Stimulated activated CD8-positive, alpha-beta memory T cell treated with anti-CD3 and anti-CD28 coated beads, Interleukin-2, amount 100 ng/mL, for 48 hours (primary cell): ENCODE measurements at regions not wholly inside any gene's neighbourhood (a gene's known extent, or its start where the extent isn't known, plus 50 kb on each side); places are given as distances from the start of the nearest gene placed in this dataset.
"Not testable (repeated sequence)": the region's sequence is repeated elsewhere in the genome, so short reads cannot be mapped to it uniquely, and the experiment has no call there.

ENCODE experiments used
- DNase-seq, 2 donors: peaks; one replicate each; pipeline ENCODE4 v3.0.0-alpha.2; 2020; ENCODE audit warnings: low read depth in 2 of 2

- DNase-seq, result no peak
These were observed 852.7 kb upstream of the FRG1 start for GRCh38 chr4:189087971-189088370.

DNA sequence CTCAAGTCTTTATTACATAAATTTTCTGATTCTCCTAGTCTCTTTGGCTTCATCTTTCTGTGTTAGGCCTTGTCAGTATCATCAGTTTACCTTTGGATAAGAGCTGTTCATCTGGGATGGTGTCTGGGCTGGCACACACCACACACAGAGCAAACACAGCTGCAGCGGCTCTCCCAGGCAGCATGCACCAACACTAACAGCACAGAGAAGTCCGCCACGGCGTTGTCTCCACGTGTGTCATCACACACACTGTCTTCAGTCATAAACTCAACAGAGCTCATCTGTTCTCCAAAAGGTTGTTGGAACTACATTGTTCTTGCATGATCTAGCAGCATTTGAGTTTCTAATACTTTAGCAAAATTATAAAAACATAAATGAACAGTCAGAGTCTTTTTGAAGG, 851.9 kb upstream of the FRG1 start:
- no peak for DNase-seq

- no peak for DNase-seq
These were observed 850.4 kb upstream of the FRG1 start for GRCh38 chr4:189090174-189090814.

DNA sequence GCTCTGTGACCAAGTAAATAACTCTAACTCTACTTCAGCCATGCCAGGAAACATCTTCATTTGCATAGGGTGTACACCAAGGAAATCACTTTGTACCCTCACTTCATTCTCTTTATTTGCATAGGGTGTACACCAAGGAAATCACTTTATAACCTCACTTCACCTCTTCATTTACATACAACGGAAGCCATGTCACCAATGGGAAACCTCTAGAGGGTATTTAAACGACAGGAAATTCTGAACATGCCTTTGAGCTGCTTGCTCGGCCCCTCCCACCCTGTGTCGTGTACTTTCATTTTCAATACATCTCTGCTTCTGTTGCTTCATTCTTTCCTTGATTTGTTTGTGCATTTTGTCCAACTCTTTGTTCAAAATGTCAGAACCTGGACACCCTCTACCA, 848.1 kb upstream of the FRG1 start:
- DNase-seq, result no peak

DNA sequence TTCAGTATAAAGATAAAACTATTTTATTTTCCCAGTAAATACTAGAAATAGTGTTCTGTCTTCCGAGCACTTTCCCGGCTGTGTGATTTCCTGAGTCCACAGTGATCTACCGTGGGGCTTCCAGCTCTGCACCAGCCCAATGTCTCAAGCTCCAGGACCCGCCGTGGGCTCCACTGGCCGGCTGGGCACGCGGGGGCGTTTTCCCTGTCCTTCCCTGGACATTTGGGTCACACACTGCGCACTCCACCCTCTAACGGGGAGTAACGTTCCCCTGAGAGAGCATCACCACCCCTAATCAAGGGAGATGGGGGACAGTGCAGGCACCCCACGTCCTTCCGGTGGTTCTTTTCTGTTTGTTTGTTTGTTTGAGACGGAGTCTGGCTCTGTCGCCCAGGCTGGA, 844.6 kb upstream of the FRG1 start:
- no peak for DNase-seq

DNA sequence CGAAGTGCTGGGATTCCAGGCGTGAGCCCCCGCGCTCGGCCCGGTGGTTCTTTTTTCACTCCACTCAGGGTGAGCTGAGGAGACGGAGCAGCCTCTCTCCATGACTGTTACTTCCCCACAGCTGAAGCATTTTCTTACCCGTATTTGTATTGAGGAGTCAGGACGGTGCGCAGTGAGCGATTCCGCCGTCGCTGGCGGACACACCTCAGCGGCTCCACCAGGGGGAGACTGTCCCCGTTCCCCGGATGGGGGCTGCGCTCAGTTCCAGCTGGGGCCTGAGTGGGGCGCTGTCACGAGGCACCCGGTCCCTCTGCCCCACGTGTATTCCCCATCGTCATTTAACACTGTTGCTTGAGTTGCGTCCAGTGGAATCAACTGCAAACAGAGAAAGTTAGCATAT, 844.0 kb upstream of the FRG1 start:
- no peak for DNase-seq

DNA sequence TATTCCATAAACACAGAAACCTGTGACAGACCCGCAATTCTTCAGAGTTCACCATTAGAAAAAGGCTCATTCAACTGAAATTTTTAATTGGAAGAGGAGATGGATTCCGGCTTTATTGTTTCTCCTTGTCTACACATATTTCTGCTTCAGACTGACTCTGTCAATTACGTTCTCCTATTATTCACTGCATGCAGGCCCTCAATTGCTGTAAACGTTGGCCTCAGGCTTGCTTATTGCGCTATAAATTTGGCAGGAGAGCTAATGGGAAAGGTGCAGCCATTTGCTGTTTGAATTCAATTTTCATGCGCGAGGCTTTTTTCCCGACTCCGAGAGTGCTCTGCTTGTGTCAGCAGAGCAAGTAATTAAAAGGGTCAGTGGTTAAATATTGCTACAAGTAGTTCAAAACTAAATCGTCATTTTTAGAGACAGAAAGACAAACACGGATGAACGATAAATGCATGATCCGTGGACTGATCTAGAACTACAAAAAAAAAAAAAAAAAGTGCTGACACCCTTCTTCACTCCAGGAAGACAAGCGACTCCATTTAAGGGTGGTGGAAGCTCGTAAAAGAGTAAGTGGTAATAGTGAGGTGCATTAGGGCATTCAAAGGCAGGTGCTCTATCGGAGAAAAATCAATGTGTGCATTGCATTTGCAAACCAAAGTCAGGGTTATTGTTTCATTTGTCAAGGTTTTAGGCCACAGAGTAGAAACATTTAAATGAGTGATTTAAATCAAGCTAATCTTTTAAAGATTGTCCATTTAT, 841.6 kb upstream of the FRG1 start:
- DNase-seq, result no peak

DNA sequence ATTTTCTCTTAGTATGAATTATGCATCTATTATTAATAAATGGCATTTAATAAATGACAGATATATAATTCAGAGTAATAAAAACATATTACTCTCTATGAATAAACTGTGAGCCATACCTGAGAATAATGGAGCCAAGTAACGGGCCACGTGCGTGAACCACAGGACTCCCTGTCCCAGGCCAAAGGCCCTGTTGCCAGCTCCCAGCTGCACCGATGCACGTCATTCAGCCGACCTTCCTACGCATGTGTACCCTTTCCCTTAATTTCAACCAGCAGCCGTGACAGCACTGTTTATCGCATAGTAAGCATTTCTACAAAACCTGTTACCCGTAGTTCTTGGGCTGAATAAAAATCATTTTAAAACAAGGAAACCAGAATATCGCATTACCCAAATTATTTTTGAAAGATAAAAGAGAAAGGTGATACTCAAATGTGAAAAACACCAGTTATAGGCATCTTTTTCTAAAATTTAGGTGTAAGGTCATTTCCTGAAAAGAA, 827.2 kb upstream of the FRG1 start:
- DNase-seq, result no peak

DNA sequence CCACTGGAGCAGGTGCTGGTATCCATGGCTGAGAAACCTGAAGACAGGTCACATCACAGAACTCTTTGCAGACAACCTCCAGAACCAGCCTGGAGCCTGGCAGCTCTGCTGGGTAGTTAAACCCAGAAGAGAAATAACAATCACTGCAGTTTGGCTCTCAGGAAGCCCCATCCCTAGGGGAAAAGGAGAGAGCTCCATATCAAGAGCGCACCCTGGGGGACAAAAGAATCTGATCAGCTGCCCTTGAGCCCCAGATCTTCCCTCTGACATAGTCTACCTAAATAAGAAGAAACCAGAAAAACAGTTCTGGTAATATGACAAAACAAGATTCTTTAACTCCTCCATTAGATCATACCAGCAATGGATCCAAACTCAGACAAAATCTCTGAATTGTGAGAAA, 823.2 kb upstream of the FRG1 start:
- DNase-seq, result no peak

DNA sequence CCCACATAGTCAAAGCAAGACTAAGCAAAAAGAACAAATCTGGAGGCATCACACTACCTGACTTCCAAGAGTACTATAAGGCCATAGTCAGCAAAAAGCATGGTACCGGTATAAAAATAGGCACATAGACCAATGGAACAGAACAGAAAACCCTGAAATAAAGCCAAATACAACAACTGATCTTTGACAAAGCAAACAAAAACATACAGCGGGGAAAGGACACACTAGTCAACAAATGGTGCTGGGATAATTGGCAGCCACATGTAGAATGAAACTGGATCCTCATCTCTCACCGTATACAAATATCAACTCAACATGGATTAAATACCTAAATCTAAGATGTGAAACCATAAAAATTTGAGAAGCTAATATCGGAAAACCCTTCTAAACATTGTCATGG, 819.3 kb upstream of the FRG1 start:
- no peak for DNase-seq

DNA sequence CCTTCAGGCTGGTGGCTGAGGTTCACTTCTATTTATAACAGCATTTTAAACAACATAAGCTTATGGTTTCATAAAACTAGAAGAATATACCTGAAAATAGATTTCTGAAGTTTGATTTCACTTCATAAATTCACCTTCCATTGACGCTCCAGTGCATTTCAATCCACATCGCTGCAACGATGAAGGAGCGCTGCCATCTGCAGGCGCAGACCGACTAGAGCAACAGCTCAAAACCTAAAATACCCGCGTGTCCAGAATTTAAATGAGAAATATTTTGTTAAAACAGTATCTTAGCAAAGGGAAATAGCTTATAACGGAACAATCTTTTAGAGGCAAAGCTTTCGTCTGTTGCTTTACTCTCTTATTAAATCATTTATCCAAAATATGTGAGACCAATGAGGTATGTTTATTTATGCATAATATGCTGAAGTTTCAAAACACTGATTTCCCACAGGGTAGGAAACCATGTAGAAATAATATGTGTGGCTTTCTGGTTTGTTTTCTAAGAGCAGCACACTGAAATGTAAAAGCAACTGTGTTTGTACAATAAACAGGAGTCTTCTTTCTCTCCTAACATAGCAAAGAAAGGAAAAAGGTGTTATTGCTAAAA, 816.4 kb upstream of the FRG1 start:
- DNase-seq, result no peak

DNA sequence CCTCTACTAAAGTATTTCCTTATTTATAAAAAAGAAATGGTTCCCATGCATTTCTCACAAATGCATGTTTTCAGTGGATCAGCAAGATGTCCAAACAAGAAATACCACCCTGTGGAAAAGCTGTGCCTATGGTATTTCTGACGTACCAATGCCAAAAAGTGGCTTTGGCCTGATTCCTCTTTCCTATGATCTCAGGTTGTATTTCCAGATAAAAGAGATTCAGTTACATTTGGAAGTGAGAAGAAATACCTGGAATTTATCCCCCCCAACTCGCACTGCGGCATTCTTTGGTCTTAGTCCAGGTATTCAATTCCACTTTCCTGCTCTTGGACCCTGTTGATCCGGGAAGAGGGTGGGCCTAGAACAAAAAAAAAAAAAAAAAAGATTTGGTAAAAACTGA, 815.9 kb upstream of the FRG1 start:
- no peak for DNase-seq

- no peak for DNase-seq
These were observed 814.6 kb upstream of the FRG1 start for GRCh38 chr4:189126040-189126439.

- DNase-seq, result no peak
These were observed 812.3 kb upstream of the FRG1 start for GRCh38 chr4:189128341-189128740.

- no peak for DNase-seq
These were observed 811.5 kb upstream of the FRG1 start for GRCh38 chr4:189129044-189129694.

DNA sequence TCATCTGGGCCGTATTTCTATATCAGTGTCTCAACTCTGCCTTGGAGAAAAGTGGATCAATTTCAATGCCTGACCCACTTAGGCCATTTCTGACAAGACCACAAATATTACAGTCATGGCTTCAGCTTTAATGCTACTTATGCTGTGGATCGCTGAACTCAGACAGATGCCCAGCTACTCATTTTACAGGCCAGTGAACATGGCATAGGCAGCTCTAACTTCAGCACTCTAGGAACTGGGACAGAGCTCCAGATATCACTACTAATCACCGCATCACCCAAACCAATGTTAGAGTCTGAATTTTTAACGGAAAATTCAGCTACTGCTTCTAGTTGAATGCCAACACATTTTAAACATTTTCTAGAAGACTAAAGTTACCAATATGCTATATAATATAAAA, 809.6 kb upstream of the FRG1 start:
- DNase-seq, result no peak

DNA sequence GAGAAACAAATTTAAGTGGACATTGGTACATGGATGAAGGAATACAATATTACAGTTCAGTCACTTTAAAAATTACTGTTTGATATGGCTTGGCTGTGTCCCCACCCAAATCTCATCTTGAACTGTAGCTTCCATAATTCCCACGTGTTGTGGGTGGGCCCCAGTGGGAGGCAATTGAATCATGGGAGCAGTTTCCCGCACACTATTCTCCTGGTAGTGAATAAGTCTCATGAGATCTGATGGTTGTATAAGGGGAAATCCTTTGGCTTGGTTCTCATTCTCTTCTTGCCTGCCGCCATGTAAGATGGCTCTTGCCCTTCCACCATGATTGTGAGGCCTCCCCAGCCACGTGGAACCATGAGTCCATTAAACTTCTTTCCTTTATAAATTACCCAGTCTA, 804.2 kb upstream of the FRG1 start:
- DNase-seq, result no peak

DNA sequence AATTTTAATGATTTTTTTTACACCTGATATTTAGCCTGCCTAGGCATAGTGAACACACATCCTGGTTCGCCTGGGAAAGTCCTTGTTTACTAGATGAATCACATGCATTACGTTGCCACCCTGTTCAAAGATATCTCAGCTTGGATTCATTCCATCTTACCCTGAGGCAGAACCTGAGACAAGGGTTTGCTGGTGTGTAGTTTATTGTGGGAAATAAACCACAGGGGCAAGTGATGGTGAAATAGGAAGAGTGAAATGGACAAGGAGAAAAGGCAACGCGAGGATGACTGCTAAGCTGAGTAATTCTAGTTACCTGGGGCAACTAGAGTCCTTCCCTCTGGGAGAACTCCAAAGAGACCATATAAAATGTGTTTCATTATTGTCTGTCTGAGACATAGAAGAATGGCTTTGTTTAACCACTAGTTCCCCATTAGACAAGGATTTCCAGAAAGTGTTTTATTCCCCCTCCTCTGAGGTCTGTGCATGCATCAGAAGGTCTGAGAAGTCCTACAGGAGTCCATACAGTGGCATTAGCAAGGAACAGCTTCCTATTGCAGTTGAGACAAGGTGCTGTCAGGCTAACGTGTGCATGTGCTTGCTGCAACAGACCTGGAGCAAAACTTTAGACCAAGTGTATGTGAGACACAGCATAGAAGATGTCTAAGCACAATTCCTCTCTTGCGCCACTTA, 797.3 kb upstream of the FRG1 start:
- no peak for DNase-seq

GRCh38 chr4:189147005-189147929, 793.4 kb upstream of the FRG1 start:
- no peak for DNase-seq

DNA sequence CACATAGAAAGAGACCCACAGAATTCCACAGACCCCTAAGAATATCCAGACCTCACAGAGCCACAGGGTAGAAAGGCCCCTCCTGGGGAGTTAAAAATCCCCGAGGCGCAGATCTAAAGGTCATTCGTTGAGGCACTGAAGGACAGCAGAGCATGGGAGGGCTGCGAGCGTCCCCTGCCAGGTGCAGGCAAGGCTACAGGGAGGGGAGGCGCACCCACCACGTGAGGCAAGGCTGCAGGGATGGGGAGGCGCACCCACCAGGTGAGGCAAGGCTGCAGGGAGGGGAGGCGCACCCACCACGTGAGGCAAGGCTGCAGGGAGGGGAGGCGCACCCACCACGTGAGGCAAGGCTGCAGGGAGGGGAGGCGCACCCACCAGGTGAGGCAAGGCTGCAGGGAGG, 785.6 kb upstream of the FRG1 start:
- not testable (repeated sequence) for DNase-seq
